GM18505 (cell line): ENCODE measurements at regions not wholly inside any gene's neighbourhood (a gene's known extent, or its start where the extent isn't known, plus 50 kb on each side); places are given as distances from the start of the nearest gene placed in this dataset.

Experiments used
- ATAC-seq: cut with Tn5 transposase; IDR thresholded peaks from one replicate; pipeline ENCODE4 v1.9.1; 2021; ENCODE audit not compliant: unreplicated experiment
- POLR2A ChIP-seq: IDR thresholded peaks from 4 replicates; pipeline ENCODE4 v1.6.1; 2011; ENCODE audit warnings: borderline replicate concordance; ENCODE audit not compliant: insufficient read depth, insufficient read length; ENCODE audit errors: extremely low read depth

GRCh38 chr15:96576596-96576995, 246.1 kb downstream of the NR2F2 start:
- no peak for ATAC-seq
- TF ChIP-seq POLR2A, result no peak

GRCh38 chr15:96578393-96578792, 247.9 kb downstream of the NR2F2 start:
- no peak for TF ChIP-seq POLR2A
- no peak for ATAC-seq

- no peak for ATAC-seq
- no peak for TF ChIP-seq POLR2A
Observed at GRCh38 chr15:96581371-96581770, 250.9 kb downstream of the NR2F2 start.

- no peak for ATAC-seq
- no peak for TF ChIP-seq POLR2A
Observed at GRCh38 chr15:96582473-96582872, 252.0 kb downstream of the NR2F2 start.

- no peak for ATAC-seq
- no peak for TF ChIP-seq POLR2A
Observed at GRCh38 chr15:96583671-96584070, 253.2 kb downstream of the NR2F2 start.

- ATAC-seq, result no peak
- no peak for TF ChIP-seq POLR2A
Observed at GRCh38 chr15:96585484-96586386, 255.2 kb downstream of the NR2F2 start.

- TF ChIP-seq POLR2A, result no peak
- no peak for ATAC-seq
Observed at GRCh38 chr15:96586901-96587300, 256.4 kb downstream of the NR2F2 start.

- ATAC-seq, result no peak
- TF ChIP-seq POLR2A, result no peak
Observed at GRCh38 chr15:96589864-96590263, 259.4 kb downstream of the NR2F2 start.

- ATAC-seq, result no peak
- TF ChIP-seq POLR2A, result no peak
Observed at GRCh38 chr15:96593735-96594134, 263.2 kb downstream of the NR2F2 start.

GRCh38 chr15:96595951-96596350, 265.5 kb downstream of the NR2F2 start:
- TF ChIP-seq POLR2A, result no peak
- no peak for ATAC-seq

GRCh38 chr15:96598514-96598913, 268.0 kb downstream of the NR2F2 start:
- TF ChIP-seq POLR2A, result no peak
- ATAC-seq, result no peak

GRCh38 chr15:96599268-96599667, 268.8 kb downstream of the NR2F2 start:
- no peak for ATAC-seq
- TF ChIP-seq POLR2A, result no peak

- no peak for ATAC-seq
- no peak for TF ChIP-seq POLR2A
Observed at GRCh38 chr15:96600350-96600749, 269.9 kb downstream of the NR2F2 start.

GRCh38 chr15:96606617-96607016, 276.1 kb downstream of the NR2F2 start:
- no peak for ATAC-seq
- TF ChIP-seq POLR2A, result no peak
